LoVo (cell line): ENCODE measurements at regions not wholly inside any gene's neighbourhood (a gene's known extent, or its start where the extent isn't known, plus 50 kb on each side); places are given as distances from the start of the nearest gene placed in this dataset.
"Not testable (repeated sequence)": the region's sequence is repeated elsewhere in the genome, so short reads cannot be mapped to it uniquely, and the experiment has no call there.

Source experiments
- DNase-seq: peaks from one replicate; pipeline ENCODE4 v3.0.0-alpha.2; 2016; ENCODE audit warnings: low spot score

- DNase-seq = no peak
These were observed 665.5 kb upstream of the CNTNAP5 start for GRCh38 chr2:123359636-123360035.

DNA sequence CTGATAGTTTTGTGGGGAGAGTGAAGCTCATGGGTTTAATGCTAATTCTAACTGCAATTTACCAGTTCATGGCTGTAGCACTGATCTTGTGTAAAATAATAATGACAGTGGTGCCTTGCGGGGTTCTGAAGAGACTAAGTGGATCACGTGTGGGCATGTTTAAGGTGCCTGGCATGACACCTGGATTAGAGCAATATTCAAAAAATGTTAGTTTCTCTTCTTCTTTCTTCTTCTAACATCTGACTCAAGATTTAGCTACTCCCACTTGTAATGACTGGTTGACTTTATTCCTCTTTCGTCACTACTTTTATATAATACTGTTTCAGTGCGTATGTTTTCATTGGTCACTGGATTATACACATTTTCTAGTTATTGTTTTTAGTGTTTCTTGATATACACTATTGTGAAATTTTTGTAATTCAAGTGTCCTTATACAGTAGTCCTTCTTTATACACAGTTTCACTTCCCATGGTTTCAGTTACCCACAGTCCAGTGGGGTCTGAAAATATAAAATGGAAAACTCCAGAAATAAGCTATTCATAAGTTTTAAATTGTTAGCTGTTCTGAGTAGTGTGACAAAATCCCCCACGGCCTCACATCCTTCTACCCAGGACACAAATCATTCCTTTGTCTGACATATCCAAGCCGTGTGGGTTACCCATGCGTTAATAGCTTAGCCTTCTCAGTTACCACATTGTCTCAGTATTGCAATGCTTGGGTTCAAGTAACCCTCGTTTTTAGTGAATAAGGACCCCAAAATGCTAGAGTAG, 662.2 kb upstream of the CNTNAP5 start:
- no peak for DNase-seq

DNA sequence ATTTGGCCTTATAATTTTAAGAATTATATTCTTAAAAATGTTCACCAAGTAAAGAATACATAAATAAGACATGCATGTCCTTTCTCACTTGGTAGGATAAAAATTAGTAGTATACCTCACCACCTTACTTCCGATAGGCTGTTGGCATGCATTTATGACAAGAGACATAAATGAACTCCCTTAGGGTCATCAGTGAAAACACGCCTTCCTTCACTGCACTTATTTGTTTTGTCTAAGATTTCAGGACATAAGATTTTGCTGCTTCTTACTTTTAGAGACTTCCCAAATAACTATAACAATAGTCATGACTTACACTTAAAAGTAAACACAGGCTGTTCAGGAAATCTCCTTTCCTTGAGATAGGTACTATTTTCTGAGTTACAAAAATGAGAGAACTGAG, 661.3 kb upstream of the CNTNAP5 start:
- DNase-seq = no peak

GRCh38 chr2:123364243-123364896, 660.7 kb upstream of the CNTNAP5 start:
- DNase-seq = no peak

DNA sequence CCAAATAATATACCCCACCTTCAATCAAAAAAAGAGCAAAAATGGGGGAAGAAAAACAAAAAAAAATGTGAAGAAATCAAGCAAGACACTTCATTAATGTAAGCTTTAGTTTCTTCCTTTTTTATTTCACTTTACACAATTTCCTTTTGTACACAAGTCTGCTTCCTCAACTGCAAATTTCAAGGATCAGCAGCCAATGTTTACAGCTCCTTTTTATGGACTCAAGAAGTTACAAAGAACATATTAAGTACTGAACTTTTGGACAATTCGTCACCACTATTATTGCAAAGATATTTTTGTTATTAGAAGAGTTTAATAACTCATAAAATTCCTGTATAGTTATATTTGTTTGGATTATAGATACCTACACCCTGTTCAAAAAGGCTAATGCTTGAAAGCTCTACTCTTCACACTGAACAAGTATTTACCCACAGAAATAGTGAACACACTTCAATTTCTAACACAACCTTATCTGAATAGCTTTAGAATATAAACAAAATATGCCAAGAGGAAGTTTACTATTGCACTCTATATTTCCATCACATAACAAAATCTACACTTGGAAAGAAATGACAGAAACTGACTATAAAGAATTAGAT, 658.7 kb upstream of the CNTNAP5 start:
- no peak for DNase-seq

GRCh38 chr2:123370186-123370585, 654.9 kb upstream of the CNTNAP5 start:
- DNase-seq = no peak

DNA sequence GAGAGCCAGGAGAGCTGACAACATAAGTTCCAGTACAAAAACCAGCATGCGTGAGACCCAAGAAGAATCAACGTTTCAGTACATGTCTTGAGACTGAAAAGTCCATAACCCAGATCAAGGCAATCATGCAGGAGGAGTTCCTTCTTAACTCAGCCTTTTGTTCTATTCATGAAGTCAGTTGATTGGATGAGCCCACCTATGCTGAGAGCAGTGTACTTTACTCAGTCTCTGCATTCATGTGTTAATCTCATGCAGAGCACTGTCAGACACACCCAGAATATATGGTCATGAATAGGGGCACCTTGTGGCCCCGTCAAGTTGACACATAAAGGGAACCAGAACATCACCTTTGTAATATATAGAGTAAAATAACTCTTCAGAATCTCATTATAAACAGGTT, 653.6 kb upstream of the CNTNAP5 start:
- no peak for DNase-seq

DNA sequence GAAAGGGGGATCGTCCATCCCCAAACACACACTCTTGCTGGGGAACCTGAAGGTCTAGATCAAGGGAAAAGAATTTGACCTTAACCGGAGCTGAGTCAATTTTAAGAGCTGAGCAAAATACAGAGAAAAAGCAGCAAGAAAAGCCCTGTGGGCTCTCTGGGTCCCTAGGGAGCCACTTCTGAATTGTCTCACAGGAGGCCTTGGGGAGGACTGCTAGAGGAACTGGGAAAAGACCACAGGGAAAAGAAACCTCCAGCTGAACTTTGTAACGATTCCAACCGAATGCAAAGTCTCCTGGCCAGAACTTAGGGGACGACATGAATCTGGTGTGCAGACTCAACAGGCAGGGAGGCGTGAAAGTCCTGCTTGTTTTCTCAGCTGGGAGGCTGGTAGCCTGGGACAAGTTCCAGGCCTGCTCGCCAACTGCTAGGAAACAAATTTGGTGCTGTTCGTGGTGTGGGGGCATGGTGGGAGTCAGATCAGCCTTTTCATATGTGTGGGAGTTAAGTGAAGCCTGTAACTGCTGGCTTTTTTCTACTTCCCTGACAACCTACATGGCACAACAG, 644.6 kb upstream of the CNTNAP5 start:
- DNase-seq = no peak

DNA sequence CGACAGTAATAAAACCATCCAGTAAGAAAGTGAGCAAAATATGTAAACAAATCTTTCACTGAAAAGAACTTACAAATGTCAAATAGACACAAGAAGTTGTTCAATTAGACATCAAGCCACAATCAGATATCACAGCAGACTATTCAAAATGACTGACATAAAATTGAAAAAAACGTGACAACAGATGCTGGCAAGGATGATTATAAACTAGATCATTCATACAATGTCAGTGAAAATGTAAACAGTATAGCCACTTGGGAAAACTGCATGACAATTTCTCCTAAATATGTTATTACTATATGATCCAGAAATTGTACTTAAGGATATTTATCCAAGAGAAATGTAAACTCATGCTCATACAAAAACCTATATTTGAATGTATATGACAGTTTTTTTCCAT, 609.4 kb upstream of the CNTNAP5 start:
- no peak for DNase-seq

DNA sequence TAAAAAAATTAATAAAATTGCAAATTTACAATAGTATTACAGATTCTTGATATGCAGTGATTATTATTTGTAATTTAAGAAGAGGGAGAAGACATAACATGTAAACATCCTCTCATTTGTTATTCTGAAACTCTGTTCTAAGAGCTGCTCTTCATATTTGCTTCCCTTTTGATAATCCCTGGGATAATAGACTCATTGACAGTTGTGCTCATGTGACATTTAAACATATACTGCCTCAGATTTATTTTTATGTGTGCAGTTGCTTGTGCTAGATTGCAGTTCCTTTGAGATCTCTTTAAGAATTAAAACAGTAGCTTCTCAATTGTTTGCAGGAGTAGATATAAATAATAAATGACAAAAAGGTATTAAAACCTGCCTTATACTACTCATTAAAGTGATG, 605.1 kb upstream of the CNTNAP5 start:
- DNase-seq = no peak

- no peak for DNase-seq
These were observed 590.3 kb upstream of the CNTNAP5 start for GRCh38 chr2:123434546-123435395.

- DNase-seq = no peak
These were observed 586.8 kb upstream of the CNTNAP5 start for GRCh38 chr2:123438251-123438650.

GRCh38 chr2:123438675-123439074, 586.4 kb upstream of the CNTNAP5 start:
- no peak for DNase-seq

DNA sequence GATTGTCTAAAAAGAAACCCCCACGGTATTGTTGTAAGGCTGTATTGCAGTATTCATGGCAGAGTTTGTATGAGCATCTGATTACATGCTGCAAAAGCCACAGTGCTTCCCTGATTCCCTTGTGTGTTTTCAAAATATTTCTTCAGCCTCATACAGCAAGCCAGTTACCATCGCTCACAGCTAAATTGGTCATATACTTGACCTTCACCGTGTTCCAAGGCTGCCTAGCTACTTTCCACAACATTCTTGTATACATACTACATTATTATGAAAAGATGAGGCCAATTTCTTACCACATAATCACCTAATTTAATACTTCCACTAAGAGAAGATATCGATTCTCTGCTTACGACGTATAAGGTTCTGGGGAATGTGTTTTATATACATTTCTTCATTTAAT, 576.3 kb upstream of the CNTNAP5 start:
- no peak for DNase-seq

- DNase-seq = no peak
These were observed 573.5 kb upstream of the CNTNAP5 start for GRCh38 chr2:123451542-123451941.

GRCh38 chr2:123453046-123453700, 571.9 kb upstream of the CNTNAP5 start:
- no peak for DNase-seq

GRCh38 chr2:123453772-123454171, 571.3 kb upstream of the CNTNAP5 start:
- DNase-seq = no peak

GRCh38 chr2:123455234-123455633, 569.9 kb upstream of the CNTNAP5 start:
- not testable (repeated sequence) for DNase-seq

DNA sequence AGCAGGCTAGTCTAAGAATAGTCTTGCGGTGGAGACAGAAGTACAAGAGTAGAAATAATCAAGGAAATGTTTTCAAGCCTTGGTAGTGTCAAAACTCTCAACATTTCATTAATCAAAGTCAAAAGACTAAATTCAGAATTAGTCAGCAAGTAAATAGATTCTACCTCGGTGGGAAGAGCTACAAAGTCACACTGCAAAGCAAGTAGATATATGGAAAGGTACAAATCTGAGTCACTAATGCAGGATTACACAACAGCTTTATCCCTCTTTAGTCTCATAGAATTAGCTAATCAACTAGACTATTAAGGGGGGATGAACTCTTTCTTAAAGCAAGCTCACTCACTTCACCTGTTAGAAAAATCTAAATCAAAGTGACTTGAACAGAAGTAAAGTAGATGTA, 568.7 kb upstream of the CNTNAP5 start:
- no peak for DNase-seq

GRCh38 chr2:123463886-123464285, 561.2 kb upstream of the CNTNAP5 start:
- DNase-seq = no peak

- DNase-seq = no peak
These were observed 557.0 kb upstream of the CNTNAP5 start for GRCh38 chr2:123468071-123468470.

DNA sequence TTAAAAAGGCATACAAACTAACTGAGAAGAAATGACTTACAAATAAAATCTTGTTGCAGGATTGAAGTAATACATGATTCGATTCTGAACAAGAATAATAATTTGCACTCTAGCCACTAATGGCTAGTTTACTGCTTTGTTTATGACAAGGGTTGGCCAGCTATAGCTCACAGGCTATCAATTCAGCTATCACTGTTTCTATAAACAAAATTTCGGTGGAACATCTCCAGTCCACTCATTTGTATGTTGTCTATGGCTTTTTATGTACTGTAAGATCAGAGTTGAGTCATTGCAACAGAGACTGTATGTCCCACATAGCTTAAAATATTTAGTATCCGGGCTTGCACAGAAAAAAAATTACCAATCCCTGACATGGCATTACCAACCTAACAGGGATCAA, 543.7 kb upstream of the CNTNAP5 start:
- no peak for DNase-seq
